SU-DHL-6 (cell line): ENCODE measurements at regions not wholly inside any gene's neighbourhood (a gene's known extent, or its start where the extent isn't known, plus 50 kb on each side); places are given as distances from the start of the nearest gene placed in this dataset.

Source experiments
- CTCF ChIP-seq: fragments of 200-600 bp; sonication (generic); IDR thresholded peaks from one replicate; pipeline ENCODE4 v1.5.1; 2017; ENCODE audit warnings: antibody characterized with exemption, mild to moderate bottlenecking, low read length, moderate library complexity; ENCODE audit not compliant: insufficient read depth, poor library complexity, severe bottlenecking
- EZH2phosphoT487 ChIP-seq: fragments of 200-600 bp; sonication (generic), shearing (Covaris generic); conservative IDR thresholded peaks from 2 replicates; pipeline ENCODE4 v1.6.1; 2018; ENCODE audit warnings: mild to moderate bottlenecking, antibody characterized with exemption, low read length, moderate library complexity, mixed read lengths

- TF ChIP-seq CTCF = no peak
- TF ChIP-seq EZH2phosphoT487 = no peak
Observed at GRCh38 chr9:87008667-87009066, 61.4 kb upstream of the GAS1 start.
